ENCODE measurements at regions not wholly inside any gene's neighbourhood (a gene's known extent, or its start where the extent isn't known, plus 50 kb on each side); places are given as distances from the start of the nearest gene placed in this dataset.
A peak's percentile ranks its signal among the peaks of the same experiment; 100 is the strongest.

DNA sequence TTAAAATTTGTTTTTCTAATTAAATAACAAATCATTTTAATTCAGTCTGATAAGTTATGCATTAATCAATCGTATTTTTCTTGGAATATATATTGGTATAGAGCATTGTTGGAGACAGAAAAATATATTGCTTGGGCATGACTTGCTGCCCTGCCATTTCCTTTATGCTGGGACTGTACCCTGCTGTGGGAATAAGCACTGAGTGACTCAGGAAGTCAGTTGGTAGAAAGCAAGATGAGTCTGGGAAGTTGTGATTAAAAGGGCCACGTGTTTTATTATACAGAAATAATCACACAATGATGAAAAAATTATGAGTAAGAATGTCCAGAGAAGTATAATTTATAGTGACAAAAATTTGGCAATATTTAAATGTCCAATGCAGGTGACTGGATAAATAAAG is 139.5 kb downstream of the KIF18A start:
- H3K4me3 ChIP-seq (ENCODE audit: low read depth, low read length), result no peak overlapping the region
- WGBS (ENCODE audit: insufficient coverage), result no CpG with 5 or more reads among the region's 2 CpGs
- H3K27me3 ChIP-seq (ENCODE audit: control insufficient read depth, insufficient read depth, low read length), result no peaks in the 10 kb centered on the region
- no peak overlapping the region for H3K27ac ChIP-seq (ENCODE audit: low read depth, low read length)
- H3K9me3 ChIP-seq (ENCODE audit: control insufficient read depth, insufficient read depth, low read length), result no peaks in the 10 kb centered on the region
- DNase-seq (ENCODE audit: low read depth in 4 of 6, low spot score in 6 of 6), result no peak
- no peaks in the 10 kb centered on the region for H3K4me1 ChIP-seq (ENCODE audit: control insufficient read depth, insufficient read depth, low read length)
- no peaks in the 10 kb centered on the region for H3K36me3 ChIP-seq (ENCODE audit: control insufficient read depth, insufficient read depth, low read length)

DNA sequence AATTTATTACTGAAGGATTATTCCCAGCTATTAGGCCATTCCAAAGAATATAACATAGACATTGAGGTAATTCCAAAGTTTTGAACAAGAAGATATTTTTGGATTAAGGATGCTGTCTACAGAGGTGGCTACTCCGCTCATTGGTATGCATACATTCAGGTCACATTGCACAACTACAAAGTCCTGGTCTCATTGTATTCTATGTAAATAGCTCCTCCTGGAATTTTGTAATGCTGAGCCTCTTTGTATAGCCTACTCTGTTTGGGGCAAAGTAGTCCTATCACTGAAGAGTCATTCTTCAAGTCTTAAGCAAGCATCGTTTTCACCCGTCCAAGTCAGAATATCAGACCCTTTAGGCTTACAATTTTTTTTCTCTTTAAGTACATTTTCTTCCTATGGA is 142.4 kb downstream of the KIF18A start:
- Histone ChIP-seq H3K27me3 (ENCODE audit: control insufficient read depth, insufficient read depth, low read length) (no peaks in the 10 kb centered on the region), H3K27ac (ENCODE audit: low read depth, low read length) (no peak overlapping the region), H3K9me3 (ENCODE audit: control insufficient read depth, insufficient read depth, low read length) (no peaks in the 10 kb centered on the region), H3K4me3 (ENCODE audit: low read depth, low read length) (no peak overlapping the region), H3K36me3 (ENCODE audit: control insufficient read depth, insufficient read depth, low read length) (no peaks in the 10 kb centered on the region), H3K4me1 (ENCODE audit: control insufficient read depth, insufficient read depth, low read length) (no peaks in the 10 kb centered on the region)
- WGBS (ENCODE audit: insufficient coverage), result no CpG with 5 or more reads among the region's 3 CpGs
- no peak for DNase-seq (ENCODE audit: low read depth in 4 of 6, low spot score in 6 of 6)

DNA sequence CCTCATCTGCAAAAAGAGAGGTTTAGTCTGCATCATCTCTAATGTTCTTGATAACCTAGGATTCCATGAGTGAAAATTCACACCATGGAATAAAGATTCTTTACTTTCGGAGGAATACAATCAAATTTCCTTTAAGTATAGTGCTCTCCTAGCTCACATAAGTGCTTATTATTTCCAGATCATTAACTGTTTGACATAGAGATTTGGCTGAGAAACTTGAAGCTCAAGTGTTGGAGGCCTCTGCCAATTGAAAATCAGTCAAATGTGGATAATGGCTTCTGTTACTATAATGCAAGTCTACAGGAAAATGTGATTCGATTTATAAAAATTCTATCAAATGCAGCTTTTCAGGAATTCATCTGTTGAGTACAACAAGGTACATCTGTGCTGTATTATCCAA is 144.6 kb downstream of the KIF18A start:
- Histone ChIP-seq H3K4me3 (ENCODE audit: low read depth, low read length) (no peak overlapping the region), H3K36me3 (ENCODE audit: control insufficient read depth, insufficient read depth, low read length) (no peaks in the 10 kb centered on the region), H3K4me1 (ENCODE audit: control insufficient read depth, insufficient read depth, low read length) (no peaks in the 10 kb centered on the region), H3K9me3 (ENCODE audit: control insufficient read depth, insufficient read depth, low read length) (no peaks in the 10 kb centered on the region), H3K27me3 (ENCODE audit: control insufficient read depth, insufficient read depth, low read length) (no peaks in the 10 kb centered on the region), H3K27ac (ENCODE audit: low read depth, low read length) (no peak overlapping the region)
- WGBS (ENCODE audit: insufficient coverage), result no CpG with 5 or more reads among the region's 2 CpGs
- DNase-seq (ENCODE audit: low read depth in 4 of 6, low spot score in 6 of 6), result peak in 3 of 6 donors; percentile 20 to 91 (median 30)

DNA sequence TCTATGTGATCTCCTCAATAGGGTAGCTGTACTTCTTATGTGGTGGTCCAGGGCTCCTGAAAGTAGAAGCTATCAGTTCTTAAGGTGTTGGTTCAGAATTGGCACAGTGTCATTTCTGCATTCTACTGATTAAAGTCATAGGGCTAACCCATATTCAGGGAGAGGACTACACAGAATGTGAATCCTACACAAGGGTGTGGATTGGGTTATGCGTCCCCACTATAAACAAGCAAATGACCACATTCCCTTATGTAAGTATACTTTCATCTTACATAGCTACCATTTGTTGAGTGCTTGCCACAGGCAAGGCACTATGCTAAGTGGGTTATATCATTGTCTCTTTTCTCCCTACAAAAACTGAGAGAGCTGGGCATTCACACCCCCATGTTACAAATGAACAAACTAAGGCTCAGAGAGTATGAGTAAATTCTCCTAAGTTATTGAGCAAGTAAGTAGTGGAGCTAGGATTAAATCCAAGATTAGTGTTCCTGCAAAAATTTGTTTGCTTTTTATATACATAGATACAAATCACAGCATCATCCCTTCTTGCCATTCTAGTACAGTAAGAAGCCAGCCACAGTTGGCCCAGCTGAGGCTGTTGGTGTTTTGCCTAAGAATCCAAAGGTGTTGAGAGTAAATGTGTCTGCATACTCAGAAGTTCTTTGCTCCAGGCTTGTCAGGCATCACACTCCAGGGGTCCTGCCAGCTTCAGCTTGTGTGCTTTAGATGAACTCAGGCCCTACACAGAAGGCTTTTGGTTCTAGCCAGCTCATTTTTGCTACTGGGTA is 157.8 kb downstream of the KIF18A start:
- Histone ChIP-seq H3K27ac (ENCODE audit: low read depth, low read length) (no peak overlapping the region), H3K9me3 (ENCODE audit: control insufficient read depth, insufficient read depth, low read length) (no peaks in the 10 kb centered on the region), H3K4me3 (ENCODE audit: low read depth, low read length) (no peak overlapping the region), H3K36me3 (ENCODE audit: control insufficient read depth, insufficient read depth, low read length) (no peaks in the 10 kb centered on the region), H3K27me3 (ENCODE audit: control insufficient read depth, insufficient read depth, low read length) (no peaks in the 10 kb centered on the region), H3K4me1 (ENCODE audit: control insufficient read depth, insufficient read depth, low read length) (no peaks in the 10 kb centered on the region)
- no CpG with 5 or more reads among the region's 1 CpG for WGBS (ENCODE audit: insufficient coverage)
- peak in 1 of 6 donors; percentile 41 for DNase-seq (ENCODE audit: low read depth in 4 of 6, low spot score in 6 of 6)

DNA sequence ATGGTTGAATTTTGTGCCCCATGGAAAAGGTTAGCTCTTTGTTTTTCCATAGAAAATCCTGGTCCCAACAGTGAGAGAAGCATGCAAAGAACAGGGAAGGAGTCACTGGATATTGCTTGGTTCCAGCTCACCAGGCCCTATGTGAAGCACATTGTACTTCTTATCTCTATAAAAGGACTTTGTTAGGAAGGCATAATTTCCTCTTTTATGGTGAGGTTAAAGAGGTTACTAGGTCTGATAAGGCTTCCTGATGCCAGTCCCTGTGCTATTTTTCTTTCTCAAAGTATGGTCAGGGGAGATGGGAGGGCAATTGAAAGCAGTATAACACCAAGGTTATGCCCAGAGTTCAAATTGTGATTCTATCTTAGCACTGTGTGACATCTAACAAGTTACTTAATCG is 162.6 kb downstream of the KIF18A start:
- no peak for DNase-seq (ENCODE audit: low read depth in 4 of 6, low spot score in 6 of 6)
- no peaks in the 10 kb centered on the region for H3K36me3 ChIP-seq (ENCODE audit: control insufficient read depth, insufficient read depth, low read length)
- no peaks in the 10 kb centered on the region for H3K4me1 ChIP-seq (ENCODE audit: control insufficient read depth, insufficient read depth, low read length)
- no peak overlapping the region for H3K27ac ChIP-seq (ENCODE audit: low read depth, low read length)
- no peaks in the 10 kb centered on the region for H3K9me3 ChIP-seq (ENCODE audit: control insufficient read depth, insufficient read depth, low read length)
- H3K27me3 ChIP-seq (ENCODE audit: control insufficient read depth, insufficient read depth, low read length), result no peaks in the 10 kb centered on the region
- WGBS (ENCODE audit: insufficient coverage), result no CpG with 5 or more reads among the region's 1 CpG
- no peak overlapping the region for H3K4me3 ChIP-seq (ENCODE audit: low read depth, low read length)

DNA sequence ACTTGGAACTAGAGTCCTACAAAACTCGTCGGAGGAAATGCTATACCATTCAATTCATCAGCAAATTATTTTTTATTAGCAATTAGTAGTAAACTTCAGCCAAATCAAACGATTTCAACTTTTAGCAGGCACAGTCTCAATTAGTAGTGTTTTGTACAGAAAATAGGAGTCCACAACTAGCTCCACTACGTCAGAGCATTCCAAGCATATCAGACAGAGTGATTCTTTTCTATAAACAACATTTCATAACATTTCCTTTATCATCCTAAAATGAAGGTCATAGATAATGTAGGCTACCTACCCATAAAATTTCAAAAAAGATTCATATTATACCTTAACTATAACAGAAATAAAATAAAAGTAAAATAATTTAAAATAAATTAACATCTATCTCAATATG is 169.9 kb downstream of the KIF18A start:
- no CpG with 5 or more reads among the region's 4 CpGs for WGBS (ENCODE audit: insufficient coverage)
- DNase-seq (ENCODE audit: low read depth in 4 of 6, low spot score in 6 of 6), result no peak
- Histone ChIP-seq H3K27ac (ENCODE audit: low read depth, low read length) (no peak overlapping the region), H3K9me3 (ENCODE audit: control insufficient read depth, insufficient read depth, low read length) (no peaks in the 10 kb centered on the region), H3K4me1 (ENCODE audit: control insufficient read depth, insufficient read depth, low read length) (no peaks in the 10 kb centered on the region), H3K4me3 (ENCODE audit: low read depth, low read length) (no peak overlapping the region), H3K27me3 (ENCODE audit: control insufficient read depth, insufficient read depth, low read length) (no peaks in the 10 kb centered on the region), H3K36me3 (ENCODE audit: control insufficient read depth, insufficient read depth, low read length) (no peaks in the 10 kb centered on the region)

DNA sequence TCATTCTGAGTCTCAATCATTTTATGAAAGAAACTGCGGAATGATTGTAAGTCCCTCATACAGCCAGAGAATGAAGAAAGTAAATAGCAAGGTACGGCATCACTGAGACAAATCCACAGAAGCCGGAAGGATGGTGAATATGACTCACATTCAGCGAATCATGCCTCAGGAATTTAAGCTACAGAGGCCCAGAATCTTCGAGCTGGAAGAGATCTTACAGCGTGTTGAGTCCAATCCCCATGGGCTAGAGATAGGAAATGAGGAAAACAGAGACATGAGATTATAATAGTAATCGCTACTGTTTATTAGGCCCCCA is 173.2 kb downstream of the KIF18A start:
- Histone ChIP-seq H3K9me3 (ENCODE audit: control insufficient read depth, insufficient read depth, low read length) (no peaks in the 10 kb centered on the region), H3K27ac (ENCODE audit: low read depth, low read length) (no peak overlapping the region), H3K4me3 (ENCODE audit: low read depth, low read length) (no peak overlapping the region), H3K4me1 (ENCODE audit: control insufficient read depth, insufficient read depth, low read length) (no peaks in the 10 kb centered on the region), H3K27me3 (ENCODE audit: control insufficient read depth, insufficient read depth, low read length) (no peaks in the 10 kb centered on the region), H3K36me3 (ENCODE audit: control insufficient read depth, insufficient read depth, low read length) (no peaks in the 10 kb centered on the region)
- DNase-seq (ENCODE audit: low read depth in 4 of 6, low spot score in 6 of 6), result no peak
- WGBS (ENCODE audit: insufficient coverage), result 100% methylated on average over 3 of the region's 7 CpGs

DNA sequence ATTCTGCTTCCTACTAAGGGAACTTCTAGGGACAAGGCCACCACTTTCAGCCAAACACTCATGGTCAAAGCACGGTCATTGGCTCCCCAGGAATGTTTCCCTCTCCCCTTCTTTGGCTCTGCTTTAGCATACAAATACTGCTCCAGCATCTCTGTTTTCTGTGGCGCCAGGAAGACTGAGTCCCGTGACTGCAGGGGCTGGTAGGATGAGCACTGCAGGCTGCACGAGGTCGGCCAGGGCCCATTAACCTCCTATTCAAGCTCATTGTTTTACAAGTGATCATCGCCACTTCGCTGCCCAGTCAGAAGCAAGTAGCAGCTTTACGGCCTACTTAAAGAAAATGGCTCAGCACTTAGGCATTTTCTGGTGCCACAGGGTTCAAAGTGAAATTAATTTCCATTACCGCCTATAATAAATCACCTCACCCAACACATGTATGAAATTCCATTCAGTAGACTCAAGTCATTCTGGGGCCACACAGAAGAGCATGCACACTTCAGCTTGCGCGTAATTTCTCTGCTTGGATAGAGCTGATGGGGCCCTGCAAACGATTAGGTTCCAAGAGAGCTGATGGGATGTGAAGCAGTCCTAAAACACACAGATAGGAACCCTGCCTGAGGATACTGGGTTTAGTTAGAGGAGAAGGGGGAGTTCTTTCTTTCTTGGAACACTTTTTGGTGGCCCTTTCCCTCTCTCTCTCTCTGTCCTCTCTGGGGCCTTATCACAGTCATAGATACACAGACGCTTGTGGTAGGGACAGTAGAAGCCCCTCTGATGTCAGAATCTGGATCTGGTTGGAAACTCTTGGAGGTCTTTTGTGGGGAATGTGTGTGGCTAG is 173.7 kb downstream of the KIF18A start:
- Histone ChIP-seq H3K4me1 (ENCODE audit: control insufficient read depth, insufficient read depth, low read length) (no peaks in the 10 kb centered on the region), H3K9me3 (ENCODE audit: control insufficient read depth, insufficient read depth, low read length) (no peaks in the 10 kb centered on the region), H3K36me3 (ENCODE audit: control insufficient read depth, insufficient read depth, low read length) (no peaks in the 10 kb centered on the region), H3K27me3 (ENCODE audit: control insufficient read depth, insufficient read depth, low read length) (no peaks in the 10 kb centered on the region), H3K27ac (ENCODE audit: low read depth, low read length) (no peak overlapping the region), H3K4me3 (ENCODE audit: low read depth, low read length) (no peak overlapping the region)
- WGBS (ENCODE audit: insufficient coverage), result 53% methylated on average over 12 of the region's 13 CpGs
- DNase-seq (ENCODE audit: low read depth in 4 of 6, low spot score in 6 of 6), result peak in 1 of 6 donors; percentile 11

DNA sequence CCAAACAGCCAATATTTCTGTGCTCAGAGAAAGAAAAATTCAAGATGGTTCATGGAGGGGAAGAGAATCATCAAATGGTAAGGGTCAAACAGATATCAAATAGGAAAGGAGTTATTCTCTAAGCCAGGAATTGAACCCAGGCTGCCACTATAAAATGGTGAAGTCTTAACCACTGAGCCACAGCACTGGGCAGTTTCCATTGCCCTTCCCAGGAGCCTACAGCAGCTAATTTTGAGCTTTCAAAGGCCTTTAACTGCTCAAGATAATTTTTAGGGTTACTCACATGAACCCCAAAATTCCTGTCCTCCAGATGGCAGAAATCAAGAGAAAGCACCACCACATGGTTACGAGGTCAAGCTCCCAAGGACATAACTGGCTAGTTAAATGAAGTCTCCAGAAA is 176.2 kb downstream of the KIF18A start:
- 100% methylated on average over 1 of the region's 1 CpG for WGBS (ENCODE audit: insufficient coverage)
- H3K27ac ChIP-seq (ENCODE audit: low read depth, low read length), result no peak overlapping the region
- no peaks in the 10 kb centered on the region for H3K27me3 ChIP-seq (ENCODE audit: control insufficient read depth, insufficient read depth, low read length)
- H3K36me3 ChIP-seq (ENCODE audit: control insufficient read depth, insufficient read depth, low read length), result no peaks in the 10 kb centered on the region
- no peaks in the 10 kb centered on the region for H3K4me1 ChIP-seq (ENCODE audit: control insufficient read depth, insufficient read depth, low read length)
- DNase-seq (ENCODE audit: low read depth in 4 of 6, low spot score in 6 of 6), result no peak
- H3K4me3 ChIP-seq (ENCODE audit: low read depth, low read length), result no peak overlapping the region
- no peaks in the 10 kb centered on the region for H3K9me3 ChIP-seq (ENCODE audit: control insufficient read depth, insufficient read depth, low read length)

DNA sequence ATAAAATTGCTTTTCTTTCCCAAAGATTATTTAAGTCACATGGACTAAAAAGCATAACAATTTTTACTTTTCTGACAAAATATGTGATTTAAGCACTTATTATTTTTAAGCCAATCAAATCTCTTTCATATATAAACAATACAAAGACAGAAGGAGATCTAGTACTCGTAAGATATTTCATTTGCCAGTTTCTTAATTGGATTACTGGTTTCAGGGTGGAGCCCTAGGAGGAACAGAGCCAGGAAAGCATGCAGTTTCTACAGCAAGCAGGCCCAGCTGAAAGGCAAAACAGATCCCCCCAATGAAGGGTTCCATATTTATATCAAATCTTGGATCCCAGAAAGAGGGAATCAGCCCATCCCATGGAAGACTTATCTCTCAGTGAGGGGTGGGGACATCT is 177.0 kb downstream of the KIF18A start:
- H3K27me3 ChIP-seq (ENCODE audit: control insufficient read depth, insufficient read depth, low read length), result no peaks in the 10 kb centered on the region
- H3K36me3 ChIP-seq (ENCODE audit: control insufficient read depth, insufficient read depth, low read length), result no peaks in the 10 kb centered on the region
- H3K4me3 ChIP-seq (ENCODE audit: low read depth, low read length), result no peak overlapping the region
- no peaks in the 10 kb centered on the region for H3K4me1 ChIP-seq (ENCODE audit: control insufficient read depth, insufficient read depth, low read length)
- H3K9me3 ChIP-seq (ENCODE audit: control insufficient read depth, insufficient read depth, low read length), result no peaks in the 10 kb centered on the region
- H3K27ac ChIP-seq (ENCODE audit: low read depth, low read length), result no peak overlapping the region
- no peak for DNase-seq (ENCODE audit: low read depth in 4 of 6, low spot score in 6 of 6)
- WGBS (ENCODE audit: insufficient coverage), result 80% methylated on average over 1 of the region's 1 CpG
